ENCODE measurements at regions not wholly inside any gene's neighbourhood (a gene's known extent, or its start where the extent isn't known, plus 50 kb on each side); places are given as distances from the start of the nearest gene placed in this dataset.

- no peak for DNase-seq (ENCODE audit: low spot score)
- Mint-ChIP-seq H3K27ac (no peak overlapping the region), H3K36me3 (no peaks in the 10 kb centered on the region), H3K4me1 (ENCODE audit: low read depth in 2 of 2) (no peaks in the 10 kb centered on the region), H3K9me3 (peaks cover 14% of the 10 kb centered on the region), H3K4me3 (no peak overlapping the region), H3K27me3 (no peaks in the 10 kb centered on the region)
- no peak for ATAC-seq
Measured at GRCh38 chr9:116074658-116075057, 78.9 kb upstream of the PAPPA start.

DNA sequence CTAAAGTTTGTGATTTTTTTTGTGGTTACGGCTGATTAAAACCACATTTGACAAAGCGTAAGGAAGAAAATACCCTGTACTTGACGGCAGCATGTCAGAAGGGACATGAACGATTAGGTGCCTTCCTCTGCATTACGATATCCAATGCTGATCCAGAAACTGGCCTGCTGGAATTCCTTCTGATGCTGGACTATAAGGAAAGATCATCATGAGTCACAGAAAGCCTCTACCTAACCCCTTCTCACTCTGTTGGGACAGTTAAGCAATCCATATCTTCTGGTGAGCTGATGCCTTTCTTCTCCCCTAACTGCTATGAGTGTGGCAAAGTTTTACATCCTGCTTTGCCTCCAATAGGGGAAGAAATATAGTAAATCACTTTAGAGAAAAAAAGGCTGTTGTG, 78.4 kb upstream of the PAPPA start:
- Mint-ChIP-seq H3K27ac (no peak overlapping the region), H3K4me3 (no peak overlapping the region), H3K9me3 (peaks cover 14% of the 10 kb centered on the region), H3K36me3 (no peaks in the 10 kb centered on the region), H3K27me3 (no peaks in the 10 kb centered on the region), H3K4me1 (ENCODE audit: low read depth in 2 of 2) (no peaks in the 10 kb centered on the region)
- no peak for ATAC-seq
- no peak for DNase-seq (ENCODE audit: low spot score)

DNA sequence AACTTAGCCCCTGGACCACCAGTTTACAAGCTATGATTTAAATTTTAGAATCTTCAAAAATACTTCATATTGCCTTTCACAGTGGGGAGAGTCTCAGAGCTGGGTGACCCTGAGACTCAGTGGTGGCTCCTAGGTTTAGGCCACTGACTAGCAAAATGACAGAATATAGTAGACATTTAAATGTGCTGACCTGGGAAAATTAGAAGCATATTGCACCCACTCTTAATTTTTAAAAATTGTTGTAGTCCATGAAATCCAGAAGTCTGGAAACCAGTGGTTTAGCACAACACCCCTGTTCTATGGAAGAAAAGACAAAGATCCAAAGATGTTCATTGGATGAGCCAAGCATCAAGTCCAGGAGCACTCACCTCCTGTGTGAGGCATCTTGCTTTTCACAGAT, 75.0 kb upstream of the PAPPA start:
- Mint-ChIP-seq H3K9me3 (peaks cover 8% of the 10 kb centered on the region), H3K4me1 (ENCODE audit: low read depth in 2 of 2) (no peaks in the 10 kb centered on the region), H3K4me3 (no peak overlapping the region), H3K36me3 (no peaks in the 10 kb centered on the region), H3K27ac (no peak overlapping the region), H3K27me3 (no peaks in the 10 kb centered on the region)
- no peak for DNase-seq (ENCODE audit: low spot score)
- no peak for ATAC-seq

- no peaks in the 10 kb centered on the region for H3K4me1 Mint-ChIP-seq (ENCODE audit: low read depth in 2 of 2)
- H3K4me3 Mint-ChIP-seq: no peak overlapping the region
- H3K27me3 Mint-ChIP-seq: no peaks in the 10 kb centered on the region
- DNase-seq (ENCODE audit: low spot score) (no peak), ATAC-seq (no peak)
- peaks cover under 1% of the 10 kb centered on the region for H3K9me3 Mint-ChIP-seq
- H3K36me3 Mint-ChIP-seq: no peaks in the 10 kb centered on the region
- H3K27ac Mint-ChIP-seq: no peak overlapping the region
Measured at GRCh38 chr9:116080561-116080960, 73.0 kb upstream of the PAPPA start.

- Mint-ChIP-seq H3K4me3 (no peak overlapping the region), H3K36me3 (no peaks in the 10 kb centered on the region), H3K4me1 (ENCODE audit: low read depth in 2 of 2) (no peaks in the 10 kb centered on the region), H3K27ac (no peak overlapping the region), H3K9me3 (no peaks in the 10 kb centered on the region), H3K27me3 (no peaks in the 10 kb centered on the region)
- ATAC-seq (no peak), DNase-seq (ENCODE audit: low spot score) (no peak)
Measured at GRCh38 chr9:116081435-116082115, 72.0 kb upstream of the PAPPA start.

- peaks cover 7% of the 10 kb centered on the region for H3K9me3 Mint-ChIP-seq
- no peaks in the 10 kb centered on the region for H3K27me3 Mint-ChIP-seq
- no peak overlapping the region for H3K27ac Mint-ChIP-seq
- ATAC-seq: no peak
- no peak for DNase-seq (ENCODE audit: low spot score)
- no peaks in the 10 kb centered on the region for H3K36me3 Mint-ChIP-seq
- no peak overlapping the region for H3K4me3 Mint-ChIP-seq
- H3K4me1 Mint-ChIP-seq (ENCODE audit: low read depth in 2 of 2): no peaks in the 10 kb centered on the region
Measured at GRCh38 chr9:116083837-116084236, 69.8 kb upstream of the PAPPA start.

- peaks cover 7% of the 10 kb centered on the region for H3K9me3 Mint-ChIP-seq
- H3K4me1 Mint-ChIP-seq (ENCODE audit: low read depth in 2 of 2): no peaks in the 10 kb centered on the region
- no peaks in the 10 kb centered on the region for H3K36me3 Mint-ChIP-seq
- H3K27me3 Mint-ChIP-seq: no peaks in the 10 kb centered on the region
- no peak overlapping the region for H3K27ac Mint-ChIP-seq
- DNase-seq (ENCODE audit: low spot score) (no peak), ATAC-seq (no peak)
- no peak overlapping the region for H3K4me3 Mint-ChIP-seq
Measured at GRCh38 chr9:116084497-116084896, 69.1 kb upstream of the PAPPA start.

DNA sequence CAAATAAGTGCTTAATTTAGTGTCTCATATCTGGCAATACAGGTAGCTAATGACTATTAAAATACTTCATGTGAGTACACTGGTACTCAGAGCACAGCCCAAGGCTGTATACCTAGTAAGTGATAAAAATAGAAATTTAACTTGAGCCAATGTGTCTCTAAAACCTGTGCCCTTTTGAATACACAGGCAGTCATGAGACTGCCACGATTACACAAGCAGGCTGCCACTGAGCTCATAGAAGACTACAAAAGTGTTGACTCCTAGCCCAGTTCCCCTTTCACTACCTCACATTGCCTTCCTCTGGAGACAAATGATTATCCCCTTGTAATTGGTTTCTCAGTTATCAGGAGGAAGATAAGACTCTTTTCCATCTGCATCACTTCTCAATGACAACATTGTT, 66.3 kb upstream of the PAPPA start:
- H3K27ac Mint-ChIP-seq: no peak overlapping the region
- no peaks in the 10 kb centered on the region for H3K27me3 Mint-ChIP-seq
- no peaks in the 10 kb centered on the region for H3K36me3 Mint-ChIP-seq
- no peak overlapping the region for H3K4me3 Mint-ChIP-seq
- DNase-seq (ENCODE audit: low spot score) (no peak), ATAC-seq (no peak)
- H3K9me3 Mint-ChIP-seq: peaks cover 12% of the 10 kb centered on the region
- H3K4me1 Mint-ChIP-seq (ENCODE audit: low read depth in 2 of 2): no peaks in the 10 kb centered on the region

DNA sequence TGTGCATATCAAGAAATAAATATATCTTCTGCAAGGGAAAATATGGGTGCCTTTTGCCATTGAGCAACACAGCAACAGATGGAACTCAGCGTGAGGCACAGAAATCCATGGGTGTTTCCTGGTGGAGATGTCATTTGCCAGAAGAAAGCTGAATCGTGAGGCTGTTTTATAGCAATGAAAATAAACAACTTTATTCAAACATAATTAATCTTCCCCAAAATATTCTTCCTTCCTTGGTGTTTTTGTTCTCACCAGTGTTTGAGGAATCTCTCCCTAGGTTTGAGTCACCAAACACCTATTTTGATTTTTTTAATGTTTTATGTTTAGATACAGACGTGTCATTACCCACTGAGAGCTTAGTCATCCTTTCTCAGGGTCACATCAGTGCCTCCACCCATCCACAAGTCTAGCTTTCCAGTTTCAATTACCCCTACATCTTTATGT, 65.8 kb upstream of the PAPPA start:
- H3K4me3 Mint-ChIP-seq: no peak overlapping the region
- ATAC-seq (no peak), DNase-seq (ENCODE audit: low spot score) (no peak)
- H3K36me3 Mint-ChIP-seq: no peaks in the 10 kb centered on the region
- no peak overlapping the region for H3K27ac Mint-ChIP-seq
- H3K27me3 Mint-ChIP-seq: no peaks in the 10 kb centered on the region
- peaks cover 12% of the 10 kb centered on the region for H3K9me3 Mint-ChIP-seq
- no peaks in the 10 kb centered on the region for H3K4me1 Mint-ChIP-seq (ENCODE audit: low read depth in 2 of 2)

GRCh38 chr9:116088396-116088795, 65.2 kb upstream of the PAPPA start:
- Mint-ChIP-seq H3K27me3 (no peaks in the 10 kb centered on the region), H3K27ac (no peak overlapping the region), H3K4me1 (ENCODE audit: low read depth in 2 of 2) (no peaks in the 10 kb centered on the region), H3K9me3 (peaks cover 12% of the 10 kb centered on the region), H3K36me3 (no peaks in the 10 kb centered on the region), H3K4me3 (no peak overlapping the region)
- ATAC-seq (no peak), DNase-seq (ENCODE audit: low spot score) (no peak)

DNA sequence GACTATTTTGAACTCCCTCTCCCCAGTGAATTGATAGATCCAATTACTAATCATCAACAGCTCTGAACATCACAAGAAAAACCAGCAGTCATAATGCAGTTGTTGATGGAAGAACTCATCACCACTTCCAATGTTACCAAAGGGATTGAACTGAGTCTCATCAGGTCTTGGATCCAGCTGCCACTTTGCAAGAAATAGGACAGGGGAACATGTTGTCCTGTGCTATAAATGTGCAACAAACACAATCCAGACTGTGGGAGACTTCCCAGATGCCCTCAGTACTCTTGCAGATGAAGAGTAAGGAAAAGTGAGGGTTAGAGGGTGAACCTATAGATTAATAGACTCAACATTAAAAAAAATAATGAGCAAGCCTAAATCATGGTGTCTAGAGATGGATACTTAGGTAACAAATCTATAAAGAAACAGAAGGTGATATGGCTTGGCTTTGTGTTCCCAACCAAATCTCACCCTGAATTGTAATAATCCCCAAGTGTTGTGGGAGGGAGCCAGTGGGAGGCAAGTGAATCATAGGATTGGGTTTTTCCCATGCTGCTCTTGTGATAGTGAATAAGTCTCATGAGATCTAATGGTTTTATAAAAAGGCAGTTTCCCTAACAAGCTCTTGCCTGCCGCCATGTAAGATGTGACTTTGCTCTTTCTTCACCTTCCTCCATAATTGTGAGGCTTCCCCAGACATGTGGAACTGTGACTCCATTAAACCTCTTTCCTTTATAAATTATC, 63.4 kb upstream of the PAPPA start:
- Mint-ChIP-seq H3K27me3 (no peaks in the 10 kb centered on the region), H3K4me1 (ENCODE audit: low read depth in 2 of 2) (no peaks in the 10 kb centered on the region), H3K27ac (no peak overlapping the region), H3K9me3 (peaks cover 12% of the 10 kb centered on the region), H3K36me3 (no peaks in the 10 kb centered on the region), H3K4me3 (no peak overlapping the region)
- ATAC-seq: no peak
- no peak for DNase-seq (ENCODE audit: low spot score)

DNA sequence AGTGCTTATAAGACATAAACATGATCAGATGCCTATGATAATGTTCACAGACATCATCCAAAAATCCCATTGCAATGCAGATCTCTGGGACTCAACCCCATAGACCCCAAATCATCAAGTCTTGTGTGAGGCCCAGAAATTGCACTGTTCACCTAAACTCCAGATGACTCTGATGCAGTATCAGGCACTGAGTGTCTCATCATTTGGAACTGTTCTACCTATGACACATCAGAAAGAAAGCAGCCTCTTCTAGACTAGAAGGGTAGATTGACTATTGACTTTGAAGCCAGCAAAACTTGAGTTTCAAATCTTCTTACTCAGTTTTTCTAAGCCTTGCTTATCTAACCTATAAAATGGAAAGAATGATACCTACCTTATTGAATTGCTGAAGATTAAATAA, 58.7 kb upstream of the PAPPA start:
- no peaks in the 10 kb centered on the region for H3K27me3 Mint-ChIP-seq
- H3K4me3 Mint-ChIP-seq: no peak overlapping the region
- no peaks in the 10 kb centered on the region for H3K4me1 Mint-ChIP-seq (ENCODE audit: low read depth in 2 of 2)
- H3K9me3 Mint-ChIP-seq: peaks cover 17% of the 10 kb centered on the region
- H3K27ac Mint-ChIP-seq: no peak overlapping the region
- ATAC-seq (no peak), DNase-seq (ENCODE audit: low spot score) (no peak)
- no peaks in the 10 kb centered on the region for H3K36me3 Mint-ChIP-seq

DNA sequence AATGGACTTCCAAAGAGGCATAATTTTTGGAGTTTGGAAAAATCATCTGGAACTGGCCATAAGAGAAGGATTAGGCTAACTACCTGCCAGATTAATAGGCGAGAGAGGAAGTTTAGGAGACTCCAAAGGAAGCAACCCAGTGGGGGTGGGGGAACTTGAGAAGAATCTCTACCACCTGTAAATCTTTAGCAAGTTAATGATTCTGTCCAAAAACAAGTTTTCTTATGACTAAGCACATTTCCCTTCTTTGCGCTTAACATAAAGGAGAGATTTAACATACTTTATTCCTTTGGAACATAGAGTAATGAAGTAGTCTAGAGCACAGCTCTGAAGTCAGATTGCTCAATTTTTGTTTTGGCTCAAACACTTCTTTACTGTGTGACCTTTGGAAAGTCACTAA, 58.2 kb upstream of the PAPPA start:
- DNase-seq (ENCODE audit: low spot score): no peak
- ATAC-seq: no peak
- Mint-ChIP-seq H3K4me1 (ENCODE audit: low read depth in 2 of 2) (no peaks in the 10 kb centered on the region), H3K27ac (no peak overlapping the region), H3K36me3 (no peaks in the 10 kb centered on the region), H3K9me3 (peaks cover 17% of the 10 kb centered on the region), H3K4me3 (no peak overlapping the region), H3K27me3 (no peaks in the 10 kb centered on the region)

- Mint-ChIP-seq H3K27me3 (no peaks in the 10 kb centered on the region), H3K4me3 (no peak overlapping the region), H3K9me3 (peaks cover 18% of the 10 kb centered on the region), H3K36me3 (no peaks in the 10 kb centered on the region), H3K4me1 (ENCODE audit: low read depth in 2 of 2) (no peaks in the 10 kb centered on the region), H3K27ac (no peak overlapping the region)
- DNase-seq (ENCODE audit: low spot score) (no peak), ATAC-seq (no peak)
Measured at GRCh38 chr9:116096046-116096445, 57.5 kb upstream of the PAPPA start.

- H3K4me1 Mint-ChIP-seq (ENCODE audit: low read depth in 2 of 2): no peaks in the 10 kb centered on the region
- DNase-seq (ENCODE audit: low spot score): no peak
- no peak overlapping the region for H3K27ac Mint-ChIP-seq
- ATAC-seq: no peak
- H3K4me3 Mint-ChIP-seq: no peak overlapping the region
- H3K36me3 Mint-ChIP-seq: no peaks in the 10 kb centered on the region
- peaks cover 18% of the 10 kb centered on the region for H3K9me3 Mint-ChIP-seq
- no peaks in the 10 kb centered on the region for H3K27me3 Mint-ChIP-seq
Measured at GRCh38 chr9:116096853-116097252, 56.7 kb upstream of the PAPPA start.

Measured in natural killer cell treated with Interleukin-12 subunit alpha and Interleukin-12 subunit beta and Interleukin-15 and Interleukin-18, amount 100 ng/mL, for 72 hours (primary cell).